ENCODE measurements at regions not wholly inside any gene's neighbourhood (a gene's known extent, or its start where the extent isn't known, plus 50 kb on each side); places are given as distances from the start of the nearest gene placed in this dataset.
"Not testable (repeated sequence)": the region's sequence is repeated elsewhere in the genome, so short reads cannot be mapped to it uniquely, and the experiment has no call there.

DNA sequence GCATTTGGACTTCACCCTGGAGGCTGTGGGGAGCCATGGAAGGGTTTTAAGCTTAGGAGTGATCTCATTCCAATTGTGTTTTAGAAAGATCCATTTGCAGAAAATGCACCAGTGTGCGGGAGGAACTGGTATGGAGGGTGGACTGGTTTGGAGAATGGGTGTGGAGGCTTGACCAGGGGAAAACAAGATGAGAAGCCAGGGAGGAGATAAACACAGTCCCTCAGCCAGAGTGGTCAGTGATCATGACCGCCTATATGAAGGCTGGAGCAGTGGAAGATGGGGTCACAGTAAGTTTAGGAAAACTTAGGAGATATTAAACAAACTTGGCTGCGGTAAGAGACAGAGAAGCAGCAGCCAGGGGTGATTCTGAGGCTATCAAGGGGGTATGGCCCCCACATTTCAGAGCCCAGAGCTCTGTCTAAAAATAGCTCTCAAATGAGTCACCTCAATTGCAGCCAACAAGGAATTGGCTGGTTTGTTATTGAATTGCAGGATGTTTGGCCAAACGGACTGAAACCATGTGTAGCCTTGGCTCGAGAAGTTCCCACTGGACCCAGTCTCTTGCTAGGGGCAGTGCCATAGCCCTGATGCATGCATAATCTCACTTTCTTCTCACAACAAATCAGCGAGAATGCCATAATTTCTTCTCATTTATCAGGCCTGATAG lies 159.9 kb upstream of the TOP1 start:
- Histone ChIP-seq H3K27me3 (ENCODE audit: insufficient read depth, low read length) (no peaks in the 10 kb centered on the region), H3K27ac (ENCODE audit: low read depth, low read length) (no peak overlapping the region), H3K9me3 (ENCODE audit: control insufficient read depth in 1 of 2, low read length in 2 of 2) (no peaks in the 10 kb centered on the region), H3K36me3 (ENCODE audit: insufficient read depth, low read length) (no peaks in the 10 kb centered on the region), H3K4me3 (ENCODE audit: low read length in 2 of 2) (no peak overlapping the region), H3K4me1 (ENCODE audit: insufficient read depth, low read length) (no peaks in the 10 kb centered on the region)
- DNase-seq, result no peak
- Mint-ChIP-seq H3K27ac (no peak overlapping the region), H3K4me3 (no peak overlapping the region), H3K36me3 (no peaks in the 10 kb centered on the region), H3K4me1 (no peaks in the 10 kb centered on the region), H3K9me3 (no peaks in the 10 kb centered on the region), H3K27me3 (no peaks in the 10 kb centered on the region)
- POLR2A ChIA-PET (ENCODE audit: partially characterized antibody), result no interaction called here
- CTCF ChIA-PET (ENCODE audit: partially characterized antibody), result no interaction called here
- intact Hi-C loops (cut with micrococcal nuclease), result no loop called here

DNA sequence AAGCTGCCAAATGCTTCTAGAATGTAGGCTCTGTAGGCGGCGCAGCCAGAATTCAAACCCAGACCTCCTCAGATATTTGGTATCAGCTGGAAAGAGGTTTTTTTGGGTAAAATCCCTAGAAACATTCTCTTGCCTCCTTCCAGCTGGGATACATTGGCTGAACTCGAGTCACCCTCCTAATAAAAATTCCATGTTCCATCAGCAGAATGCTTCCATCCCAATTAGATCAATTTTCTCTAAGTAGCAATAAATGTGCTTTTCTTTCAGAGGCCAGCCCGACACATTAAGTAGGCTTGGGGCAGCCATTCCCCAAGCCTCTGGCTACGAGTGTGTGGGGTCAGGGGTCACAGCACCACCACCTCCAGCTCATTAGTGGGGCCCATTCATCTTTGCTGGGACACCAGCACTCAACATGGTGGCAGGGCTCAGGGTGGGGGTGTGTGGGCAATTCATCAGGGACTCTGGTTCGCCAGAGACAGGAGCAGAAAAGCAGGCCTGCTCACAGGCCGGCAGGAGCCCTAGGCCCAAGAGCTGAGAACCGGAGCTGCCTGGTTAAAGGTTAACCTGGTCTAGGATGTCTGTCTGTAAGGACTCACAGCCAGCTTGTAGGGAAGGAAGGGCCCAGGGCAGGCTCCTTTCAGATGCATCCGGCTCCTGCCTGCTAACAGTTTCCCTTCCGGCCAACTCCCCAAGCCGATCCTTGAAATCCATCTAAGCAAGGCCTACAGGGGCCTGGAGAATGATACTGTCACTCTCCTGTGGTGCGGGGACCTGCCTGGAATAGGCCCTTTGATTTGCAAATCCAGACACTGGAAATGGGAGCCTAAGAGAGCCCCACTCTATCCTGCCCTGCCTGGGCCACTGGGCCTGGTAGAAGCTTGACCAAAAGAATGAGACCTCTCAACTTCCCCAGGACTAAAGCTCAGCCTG lies 159.1 kb upstream of the TOP1 start:
- Mint-ChIP-seq H3K27ac (no peak overlapping the region), H3K4me1 (no peaks in the 10 kb centered on the region), H3K4me3 (no peak overlapping the region), H3K27me3 (no peaks in the 10 kb centered on the region), H3K36me3 (no peaks in the 10 kb centered on the region), H3K9me3 (no peaks in the 10 kb centered on the region)
- Histone ChIP-seq H3K27me3 (ENCODE audit: insufficient read depth, low read length) (no peaks in the 10 kb centered on the region), H3K27ac (ENCODE audit: low read depth, low read length) (no peak overlapping the region), H3K4me1 (ENCODE audit: insufficient read depth, low read length) (no peaks in the 10 kb centered on the region), H3K36me3 (ENCODE audit: insufficient read depth, low read length) (no peaks in the 10 kb centered on the region), H3K9me3 (ENCODE audit: control insufficient read depth in 1 of 2, low read length in 2 of 2) (no peaks in the 10 kb centered on the region), H3K4me3 (ENCODE audit: low read length in 2 of 2) (no peak overlapping the region)
- POLR2A ChIA-PET (ENCODE audit: partially characterized antibody), result no interaction called here
- DNase-seq, result no peak
- intact Hi-C loops (cut with micrococcal nuclease), result no loop called here
- CTCF ChIA-PET (ENCODE audit: partially characterized antibody), result no interaction called here

DNA sequence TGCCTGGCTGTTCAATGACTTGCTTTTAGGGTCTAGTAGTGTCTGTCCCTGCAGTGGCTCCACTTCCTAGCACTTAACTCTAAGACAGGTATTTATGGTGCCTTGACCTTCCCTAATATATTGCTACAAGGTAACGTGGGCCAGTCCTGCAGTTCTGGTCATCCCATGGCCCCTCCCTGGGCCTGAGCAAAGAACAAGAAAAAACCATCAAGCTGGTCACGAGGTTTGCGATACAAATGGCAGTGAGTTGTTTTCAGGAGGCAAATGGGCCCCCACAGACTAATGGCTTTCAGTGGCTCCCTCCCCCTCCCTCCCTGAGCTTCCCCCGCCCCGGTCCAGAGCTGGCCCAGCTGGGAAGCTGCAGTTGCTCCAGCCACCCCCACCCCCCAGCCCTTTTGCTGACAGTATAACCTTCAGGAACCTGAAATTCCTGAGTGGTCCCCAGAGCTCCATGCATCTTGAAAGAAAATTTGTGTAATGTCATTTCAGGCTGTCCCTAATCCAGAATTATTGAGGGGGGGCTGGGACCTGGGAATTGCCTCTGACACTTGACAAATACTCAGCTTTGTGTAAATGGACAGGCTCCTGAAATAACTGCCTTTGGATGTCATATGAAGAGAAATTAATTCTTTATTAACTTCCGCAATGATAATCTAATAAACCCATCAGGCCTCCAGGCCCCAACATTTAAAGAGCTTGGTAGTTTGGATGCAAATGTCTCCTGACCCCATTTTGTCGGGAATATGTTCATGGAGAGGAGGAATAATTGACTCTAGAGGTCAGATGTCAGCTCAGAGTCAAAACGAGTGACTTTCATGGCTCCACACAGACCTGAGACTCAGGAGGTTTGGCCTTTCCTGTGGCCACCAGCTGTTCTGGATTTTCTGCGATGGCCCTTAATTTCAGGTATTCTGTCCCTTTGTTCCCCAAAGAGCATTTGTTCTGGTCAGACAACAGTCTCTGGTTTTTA lies 153.2 kb upstream of the TOP1 start:
- peaks cover 0 to 5% of the 10 kb centered on the region in 2 donors for H3K36me3 Mint-ChIP-seq
- no peak overlapping the region for H3K4me3 ChIP-seq (ENCODE audit: low read length in 2 of 2)
- no peaks in the 10 kb centered on the region for H3K27me3 Mint-ChIP-seq
- no peak for DNase-seq
- POLR2A ChIA-PET (ENCODE audit: partially characterized antibody), result no interaction called here
- H3K27ac ChIP-seq (ENCODE audit: low read depth, low read length), result no peak overlapping the region
- intact Hi-C loops (cut with micrococcal nuclease), result no loop called here
- CTCF ChIA-PET (ENCODE audit: partially characterized antibody), result no interaction called here
- H3K9me3 ChIP-seq (ENCODE audit: control insufficient read depth in 1 of 2, low read length in 2 of 2), result no peaks in the 10 kb centered on the region
- peaks cover 0 to under 1% (median under 1%) of the 10 kb centered on the region in 4 donors for H3K4me1 Mint-ChIP-seq
- no peaks in the 10 kb centered on the region for H3K4me1 ChIP-seq (ENCODE audit: insufficient read depth, low read length)
- H3K4me3 Mint-ChIP-seq, result no peak overlapping the region
- peaks cover 0 to 10% (median 0%) of the 10 kb centered on the region in 8 donors for H3K9me3 Mint-ChIP-seq
- H3K27ac Mint-ChIP-seq, result no peak overlapping the region
- no peaks in the 10 kb centered on the region for H3K27me3 ChIP-seq (ENCODE audit: insufficient read depth, low read length)
- no peaks in the 10 kb centered on the region for H3K36me3 ChIP-seq (ENCODE audit: insufficient read depth, low read length)

DNA sequence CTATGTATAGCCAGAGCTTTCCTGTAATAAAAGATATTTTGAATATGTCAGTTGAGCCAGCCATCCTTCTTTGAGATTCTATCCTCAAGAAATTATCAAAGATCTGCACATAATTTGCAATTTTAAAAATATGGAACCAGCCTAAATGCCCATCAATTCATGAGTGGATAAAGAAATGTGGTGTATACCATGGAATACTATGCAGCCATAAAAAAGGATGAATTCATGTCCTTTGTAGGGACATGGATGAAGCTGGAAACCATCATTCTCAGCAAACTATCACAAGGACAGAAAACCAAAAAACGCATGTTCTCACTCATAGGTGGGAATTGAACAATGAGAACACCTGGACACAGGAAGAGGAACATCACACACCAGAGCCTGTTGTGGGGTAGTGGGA lies 150.5 kb upstream of the TOP1 start:
- H3K9me3 Mint-ChIP-seq, result peaks cover 0 to 22% (median 8%) of the 10 kb centered on the region in 8 donors
- H3K9me3 ChIP-seq (ENCODE audit: control insufficient read depth in 1 of 2, low read length in 2 of 2); H3K36me3 ChIP-seq (ENCODE audit: insufficient read depth, low read length); DNase-seq; POLR2A ChIA-PET (ENCODE audit: partially characterized antibody); H3K36me3 Mint-ChIP-seq; CTCF ChIA-PET (ENCODE audit: partially characterized antibody); H3K4me3 Mint-ChIP-seq; H3K27me3 Mint-ChIP-seq; H3K27ac ChIP-seq (ENCODE audit: low read depth, low read length); H3K27me3 ChIP-seq (ENCODE audit: insufficient read depth, low read length); H3K27ac Mint-ChIP-seq; H3K4me3 ChIP-seq (ENCODE audit: low read length in 2 of 2); intact Hi-C loops (cut with micrococcal nuclease): not testable (repeated sequence)
- peaks cover 19% of the 10 kb centered on the region for H3K4me1 ChIP-seq (ENCODE audit: insufficient read depth, low read length)
- peaks cover 13 to 26% (median 19%) of the 10 kb centered on the region in 4 donors for H3K4me1 Mint-ChIP-seq

DNA sequence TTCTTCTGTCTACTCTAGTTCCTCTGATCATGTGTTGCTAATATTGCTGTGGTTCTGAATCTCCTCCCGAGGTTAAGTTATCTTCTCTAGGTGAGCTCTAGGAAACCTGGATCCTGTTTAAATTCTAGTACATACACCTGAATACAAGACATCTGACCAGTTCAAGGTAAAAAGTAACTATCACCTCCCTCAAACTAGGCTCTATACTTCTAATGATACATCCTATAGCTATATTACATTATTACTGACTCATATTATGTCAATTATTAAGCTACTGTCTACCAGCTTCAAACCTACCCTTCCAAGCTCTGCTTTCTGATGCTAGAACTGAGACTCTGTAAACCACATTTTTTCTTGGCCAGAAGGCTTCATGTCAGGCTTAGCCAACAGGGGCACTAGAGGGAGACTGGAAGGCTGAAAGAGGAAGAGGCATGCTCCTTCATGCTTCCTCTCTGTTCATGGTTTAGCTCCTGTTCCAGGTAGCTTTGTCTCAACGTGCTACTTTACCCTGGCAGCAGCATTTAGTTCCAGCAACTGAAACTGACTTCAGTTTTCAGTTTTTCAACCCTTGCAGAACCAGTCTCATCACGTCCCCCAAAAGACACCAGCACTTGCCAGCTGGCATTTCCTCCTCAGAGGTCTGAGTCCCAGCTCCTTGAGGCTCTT lies 148.4 kb upstream of the TOP1 start:
- Mint-ChIP-seq H3K27ac (peak overlapping the region in 1 of 7 donors; percentile 6), H3K4me3 (no peak overlapping the region), H3K4me1 (peaks cover 16 to 33% (median 25%) of the 10 kb centered on the region in 4 donors), H3K36me3 (peaks cover 3 to 9% of the 10 kb centered on the region in 2 donors), H3K9me3 (peaks cover 0 to 22% (median 8%) of the 10 kb centered on the region in 8 donors), H3K27me3 (no peaks in the 10 kb centered on the region)
- Histone ChIP-seq H3K4me3 (ENCODE audit: low read length in 2 of 2) (no peak overlapping the region), H3K27me3 (ENCODE audit: insufficient read depth, low read length) (no peaks in the 10 kb centered on the region), H3K27ac (ENCODE audit: low read depth, low read length) (no peak overlapping the region), H3K9me3 (ENCODE audit: control insufficient read depth in 1 of 2, low read length in 2 of 2) (no peaks in the 10 kb centered on the region), H3K36me3 (ENCODE audit: insufficient read depth, low read length) (no peaks in the 10 kb centered on the region), H3K4me1 (ENCODE audit: insufficient read depth, low read length) (peaks cover 21% of the 10 kb centered on the region)
- intact Hi-C loops (cut with micrococcal nuclease), result no loop called here
- ChIA-PET POLR2A (ENCODE audit: partially characterized antibody) (no interaction called here), CTCF (ENCODE audit: partially characterized antibody) (interaction anchor here (0.8 to 1.3 kb wide), 2 partner anchors 10 to 11 kb away, joined by 3 to 4 read pairs; no protein-coding TSS in a partner anchor)
- no peak for DNase-seq

DNA sequence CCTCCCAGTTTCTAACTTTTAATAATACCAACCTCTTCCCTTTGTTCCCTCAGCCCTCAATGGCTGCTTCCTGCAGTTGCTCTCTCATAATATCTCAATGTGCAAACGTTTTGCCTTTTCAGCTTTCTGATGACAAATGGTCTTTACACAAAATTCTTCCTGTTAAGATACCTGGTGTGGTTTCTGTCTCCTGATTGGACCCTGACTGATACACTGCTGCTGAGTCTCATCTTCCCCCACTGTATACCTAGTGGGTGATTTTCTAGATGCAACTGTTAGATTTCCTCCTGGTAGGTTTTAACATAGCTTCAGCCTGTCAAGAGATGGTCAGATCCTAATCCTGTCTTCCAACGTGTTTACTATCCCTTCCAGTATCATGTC lies 147.9 kb upstream of the TOP1 start:
- Mint-ChIP-seq H3K4me3 (no peak overlapping the region), H3K4me1 (peaks cover 20 to 37% (median 25%) of the 10 kb centered on the region in 4 donors), H3K27ac (peak overlapping the region in 1 of 7 donors; percentile 60), H3K36me3 (peaks cover 3 to 9% of the 10 kb centered on the region in 2 donors), H3K27me3 (no peaks in the 10 kb centered on the region), H3K9me3 (peaks cover 0 to 22% (median 8%) of the 10 kb centered on the region in 8 donors)
- H3K27ac ChIP-seq (ENCODE audit: low read depth, low read length), result no peak overlapping the region
- H3K27me3 ChIP-seq (ENCODE audit: insufficient read depth, low read length), result no peaks in the 10 kb centered on the region
- H3K4me1 ChIP-seq (ENCODE audit: insufficient read depth, low read length), result peaks cover 21% of the 10 kb centered on the region
- intact Hi-C loops (cut with micrococcal nuclease), result no loop called here
- no peaks in the 10 kb centered on the region for H3K9me3 ChIP-seq (ENCODE audit: control insufficient read depth in 1 of 2, low read length in 2 of 2)
- CTCF ChIA-PET (ENCODE audit: partially characterized antibody), result interaction anchor here (1.3 kb wide), 1 partner anchor 11 kb away, joined by 4 read pairs; no protein-coding TSS in a partner anchor
- POLR2A ChIA-PET (ENCODE audit: partially characterized antibody), result no interaction called here
- DNase-seq, result no peak
- no peak overlapping the region for H3K4me3 ChIP-seq (ENCODE audit: low read length in 2 of 2)
- no peaks in the 10 kb centered on the region for H3K36me3 ChIP-seq (ENCODE audit: insufficient read depth, low read length)

All from CD4-positive, alpha-beta memory T cell (primary cell).